Fibroblast of lung (primary cell): ENCODE measurements at regions not wholly inside any gene's neighbourhood (a gene's known extent, or its start where the extent isn't known, plus 50 kb on each side); places are given as distances from the start of the nearest gene placed in this dataset.

ENCODE experiments used
- EZH2 ChIP-seq: IDR thresholded peaks from 2 replicates; pipeline ENCODE4 v1.5.1; 2012; ENCODE audit warnings: low read length, control low read depth, mild to moderate bottlenecking; ENCODE audit errors: missing control alignments
- TF ChIP-seq, protein P1 (sequence below), 2 donors: IDR thresholded peaks in 1 of 2; conservative IDR thresholded peaks in 1 of 2; 1 replicate in 1 of 2; 2 replicates in 1 of 2; pipeline ENCODE4 v1.5.1; 2011 to 2012; ENCODE audit warnings: low read length in 2 of 2, control low read depth in 1 of 2, inconsistent platforms in 1 of 2, low read depth in 1 of 2, mild to moderate bottlenecking in 1 of 2

GRCh38 chr6:105726902-105727655 lies 324.2 kb upstream of the PREP start:
- TF ChIP-seq, protein P1, sequence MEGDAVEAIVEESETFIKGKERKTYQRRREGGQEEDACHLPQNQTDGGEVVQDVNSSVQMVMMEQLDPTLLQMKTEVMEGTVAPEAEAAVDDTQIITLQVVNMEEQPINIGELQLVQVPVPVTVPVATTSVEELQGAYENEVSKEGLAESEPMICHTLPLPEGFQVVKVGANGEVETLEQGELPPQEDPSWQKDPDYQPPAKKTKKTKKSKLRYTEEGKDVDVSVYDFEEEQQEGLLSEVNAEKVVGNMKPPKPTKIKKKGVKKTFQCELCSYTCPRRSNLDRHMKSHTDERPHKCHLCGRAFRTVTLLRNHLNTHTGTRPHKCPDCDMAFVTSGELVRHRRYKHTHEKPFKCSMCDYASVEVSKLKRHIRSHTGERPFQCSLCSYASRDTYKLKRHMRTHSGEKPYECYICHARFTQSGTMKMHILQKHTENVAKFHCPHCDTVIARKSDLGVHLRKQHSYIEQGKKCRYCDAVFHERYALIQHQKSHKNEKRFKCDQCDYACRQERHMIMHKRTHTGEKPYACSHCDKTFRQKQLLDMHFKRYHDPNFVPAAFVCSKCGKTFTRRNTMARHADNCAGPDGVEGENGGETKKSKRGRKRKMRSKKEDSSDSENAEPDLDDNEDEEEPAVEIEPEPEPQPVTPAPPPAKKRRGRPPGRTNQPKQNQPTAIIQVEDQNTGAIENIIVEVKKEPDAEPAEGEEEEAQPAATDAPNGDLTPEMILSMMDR (conservative IDR thresholded peaks at IDR 0.05 in 1 of 2, IDR thresholded peaks at IDR 0.05 in 1 of 2; ENCODE audit: low read depth in 1 of 2, low read length in 2 of 2): no peak
- TF ChIP-seq EZH2: no peak
